ENCODE measurements at regions not wholly inside any gene's neighbourhood (a gene's known extent, or its start where the extent isn't known, plus 50 kb on each side); places are given as distances from the start of the nearest gene placed in this dataset.

DNA sequence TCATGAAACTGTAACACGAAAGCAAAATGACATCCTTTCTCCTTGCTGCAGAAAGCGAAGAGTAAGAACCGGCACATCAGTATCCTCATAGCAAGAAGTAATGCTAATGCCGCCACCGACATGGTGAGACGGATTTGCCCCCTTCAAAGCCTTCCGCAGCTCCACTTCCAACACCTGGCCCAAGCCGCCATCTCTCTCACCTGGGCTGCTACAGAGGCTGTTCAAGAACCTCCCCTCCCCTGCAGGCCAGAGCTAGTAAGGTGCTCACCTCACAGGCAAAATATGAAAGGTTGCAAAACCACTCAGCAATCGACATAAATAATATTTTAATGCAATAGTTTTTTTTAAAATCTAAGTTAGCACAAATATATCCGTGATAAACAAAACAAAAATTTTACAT, 123.9 kb upstream of the FRMD4A start:
- TF ChIP-seq, protein P1, sequence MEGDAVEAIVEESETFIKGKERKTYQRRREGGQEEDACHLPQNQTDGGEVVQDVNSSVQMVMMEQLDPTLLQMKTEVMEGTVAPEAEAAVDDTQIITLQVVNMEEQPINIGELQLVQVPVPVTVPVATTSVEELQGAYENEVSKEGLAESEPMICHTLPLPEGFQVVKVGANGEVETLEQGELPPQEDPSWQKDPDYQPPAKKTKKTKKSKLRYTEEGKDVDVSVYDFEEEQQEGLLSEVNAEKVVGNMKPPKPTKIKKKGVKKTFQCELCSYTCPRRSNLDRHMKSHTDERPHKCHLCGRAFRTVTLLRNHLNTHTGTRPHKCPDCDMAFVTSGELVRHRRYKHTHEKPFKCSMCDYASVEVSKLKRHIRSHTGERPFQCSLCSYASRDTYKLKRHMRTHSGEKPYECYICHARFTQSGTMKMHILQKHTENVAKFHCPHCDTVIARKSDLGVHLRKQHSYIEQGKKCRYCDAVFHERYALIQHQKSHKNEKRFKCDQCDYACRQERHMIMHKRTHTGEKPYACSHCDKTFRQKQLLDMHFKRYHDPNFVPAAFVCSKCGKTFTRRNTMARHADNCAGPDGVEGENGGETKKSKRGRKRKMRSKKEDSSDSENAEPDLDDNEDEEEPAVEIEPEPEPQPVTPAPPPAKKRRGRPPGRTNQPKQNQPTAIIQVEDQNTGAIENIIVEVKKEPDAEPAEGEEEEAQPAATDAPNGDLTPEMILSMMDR (IDR thresholded peaks at IDR 0.05): no peak
- TF ChIP-seq EP300 (IDR thresholded peaks at IDR 0.05): no peak
- TF ChIP-seq POLR2AphosphoS5 (IDR thresholded peaks at IDR 0.05): no peak
- no peak for TF ChIP-seq POLR2A (IDR thresholded peaks at IDR 0.05)

Measured in stomach (tissue), 4 donors.